Activated naive CD4-positive, alpha-beta T cell treated with anti-CD3 and anti-CD28 coated beads, Interleukin-2, amount 10 ng/mL, durations not matched to agents 7 days and 5 days (primary cell): ENCODE measurements at regions not wholly inside any gene's neighbourhood (a gene's known extent, or its start where the extent isn't known, plus 50 kb on each side); places are given as distances from the start of the nearest gene placed in this dataset.
"Not testable (repeated sequence)": the region's sequence is repeated elsewhere in the genome, so short reads cannot be mapped to it uniquely, and the experiment has no call there.

ENCODE experiments used
- CTCF ChIA-PET: fragments of 350-600 bp; sonication (Branson Sonifier 250); formaldehyde crosslinking; loops from one replicate; lab custom pipeline; 2021; ENCODE audit warnings: antibody characterized with exemption; lab: Charles Lee
- DNase-seq: peaks from one replicate; pipeline ENCODE4 v3.0.0-alpha.2; 2020
- H3K27ac Mint-ChIP-seq: one replicate; pipeline ENCODE4 v1.8.0; 2021; ENCODE audit warnings: mild to moderate bottlenecking, moderate library complexity, mixed read lengths
- H3K27me3 Mint-ChIP-seq: one replicate; pipeline ENCODE4 v1.8.0; 2021; ENCODE audit warnings: mild to moderate bottlenecking, mixed read lengths
- H3K36me3 Mint-ChIP-seq: one replicate; pipeline ENCODE4 v1.8.0; 2021; ENCODE audit warnings: mixed read lengths
- H3K4me1 Mint-ChIP-seq: one replicate; pipeline ENCODE4 v1.8.0; 2021; ENCODE audit warnings: mixed read lengths
- H3K4me3 Mint-ChIP-seq: one replicate; pipeline ENCODE4 v1.8.0; 2021; ENCODE audit warnings: mild to moderate bottlenecking, moderate library complexity, mixed read lengths
- H3K9me3 Mint-ChIP-seq: one replicate; pipeline ENCODE4 v1.8.0; 2021; ENCODE audit warnings: mixed read lengths

GRCh38 chr4:13678186-13678924 is 50.8 kb upstream of the BOD1L1 start:
- peaks cover 20% of the 10 kb centered on the region for H3K9me3 Mint-ChIP-seq
- H3K36me3 Mint-ChIP-seq, result no peaks in the 10 kb centered on the region
- CTCF ChIA-PET, result no interaction called here
- no peak overlapping the region for H3K27ac Mint-ChIP-seq
- H3K4me3 Mint-ChIP-seq, result no peak overlapping the region
- DNase-seq, result no peak
- no peaks in the 10 kb centered on the region for H3K4me1 Mint-ChIP-seq
- H3K27me3 Mint-ChIP-seq, result no peaks in the 10 kb centered on the region

- Mint-ChIP-seq H3K36me3 (no peaks in the 10 kb centered on the region), H3K27me3 (no peaks in the 10 kb centered on the region), H3K9me3 (peaks cover 20% of the 10 kb centered on the region), H3K27ac (no peak overlapping the region), H3K4me3 (no peak overlapping the region), H3K4me1 (no peaks in the 10 kb centered on the region)
- no peak for DNase-seq
- CTCF ChIA-PET, result no interaction called here
Observed at GRCh38 chr4:13681570-13681969, 54.0 kb upstream of the BOD1L1 start.

GRCh38 chr4:13694256-13694655 is 66.7 kb upstream of the BOD1L1 start:
- H3K9me3 Mint-ChIP-seq, result peaks cover 2% of the 10 kb centered on the region
- H3K27ac Mint-ChIP-seq, result no peak overlapping the region
- no peak for DNase-seq
- no peaks in the 10 kb centered on the region for H3K27me3 Mint-ChIP-seq
- H3K4me3 Mint-ChIP-seq, result no peak overlapping the region
- CTCF ChIA-PET, result no interaction called here
- H3K4me1 Mint-ChIP-seq, result no peaks in the 10 kb centered on the region
- H3K36me3 Mint-ChIP-seq, result no peaks in the 10 kb centered on the region

DNA sequence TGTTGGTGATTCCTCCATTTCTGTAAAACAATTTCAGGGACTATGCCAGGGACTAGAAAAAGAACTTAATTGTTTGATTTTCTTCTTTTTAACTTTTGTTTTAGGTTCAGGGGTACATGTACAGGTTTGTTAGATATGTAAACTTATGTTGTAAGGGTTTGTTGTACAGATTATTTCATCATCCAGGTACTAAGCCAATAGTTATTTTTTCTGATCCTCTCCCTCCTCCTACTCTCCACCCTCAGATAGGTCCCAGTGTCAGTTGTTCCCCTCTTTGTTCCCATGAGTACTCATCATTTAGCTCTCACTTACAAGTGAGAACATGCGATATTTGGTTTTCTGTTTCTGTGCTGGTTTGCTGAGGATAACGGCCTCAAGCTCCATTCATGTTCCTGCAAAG is 70.8 kb upstream of the BOD1L1 start:
- no peaks in the 10 kb centered on the region for H3K36me3 Mint-ChIP-seq
- H3K27me3 Mint-ChIP-seq, result no peaks in the 10 kb centered on the region
- CTCF ChIA-PET, result no interaction called here
- DNase-seq, result no peak
- no peak overlapping the region for H3K27ac Mint-ChIP-seq
- no peak overlapping the region for H3K4me3 Mint-ChIP-seq
- H3K4me1 Mint-ChIP-seq, result no peaks in the 10 kb centered on the region
- H3K9me3 Mint-ChIP-seq, result no peaks in the 10 kb centered on the region

DNA sequence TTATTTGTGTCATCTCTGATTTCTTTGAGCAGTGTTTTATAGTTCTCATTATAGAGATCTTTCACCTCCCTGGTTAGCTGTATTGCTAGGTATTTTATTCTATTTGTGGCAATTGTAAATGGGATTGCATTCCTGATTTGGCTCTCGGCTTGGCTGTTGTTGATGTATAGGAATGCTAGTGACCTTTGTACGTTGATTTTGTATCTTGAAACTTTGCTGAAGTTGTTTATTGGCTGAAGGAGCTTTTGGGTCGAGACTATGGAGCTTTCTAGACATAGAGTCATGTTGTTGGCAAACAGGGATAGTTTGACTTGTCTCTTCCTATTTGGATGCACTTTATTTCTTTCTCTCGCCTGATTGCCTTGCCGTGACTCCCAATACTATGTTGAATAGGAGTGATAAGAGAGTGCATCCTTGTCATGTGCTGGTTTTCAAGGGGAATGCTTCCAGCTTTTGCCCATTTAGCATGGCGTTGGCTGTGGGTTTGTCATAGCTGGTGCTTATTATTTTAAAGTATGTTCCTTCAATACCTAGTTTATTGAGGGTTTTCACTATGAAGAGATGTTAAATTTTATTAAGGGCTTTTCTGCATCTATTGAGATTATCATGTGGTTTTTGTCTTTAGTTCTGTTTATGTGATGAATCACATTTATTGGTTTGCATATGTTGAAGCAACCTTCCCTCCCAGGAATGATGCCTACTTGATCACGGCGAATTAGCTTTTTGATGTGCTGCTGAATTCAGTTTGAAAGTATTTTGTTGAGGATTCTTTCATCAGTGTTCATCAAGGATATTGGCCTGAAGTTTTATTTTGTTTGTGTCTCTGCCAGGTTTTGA is 72.7 kb upstream of the BOD1L1 start:
- Mint-ChIP-seq H3K36me3 (no peaks in the 10 kb centered on the region), H3K27ac (no peak overlapping the region), H3K27me3 (no peaks in the 10 kb centered on the region), H3K9me3 (no peaks in the 10 kb centered on the region), H3K4me1 (no peaks in the 10 kb centered on the region), H3K4me3 (no peak overlapping the region)
- CTCF ChIA-PET, result no interaction called here
- no peak for DNase-seq

DNA sequence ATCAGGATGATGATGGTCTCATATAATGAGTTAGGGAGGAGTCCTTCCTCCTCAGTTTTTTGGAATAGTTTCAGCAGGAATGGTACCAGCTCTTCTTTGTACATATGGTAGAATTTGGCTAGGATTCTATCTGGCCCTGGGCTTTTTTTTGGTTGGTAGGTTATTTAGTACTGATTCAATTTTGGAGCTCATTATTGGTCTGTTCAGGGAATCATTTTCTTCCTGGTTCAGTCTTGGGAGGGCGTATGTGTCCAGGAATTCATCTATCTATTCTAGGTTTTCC is 73.3 kb upstream of the BOD1L1 start:
- CTCF ChIA-PET, result not testable (repeated sequence)

GRCh38 chr4:13701937-13702446 is 74.5 kb upstream of the BOD1L1 start:
- no peak for DNase-seq
- Mint-ChIP-seq H3K4me3 (no peak overlapping the region), H3K9me3 (no peaks in the 10 kb centered on the region), H3K27me3 (no peaks in the 10 kb centered on the region), H3K27ac (no peak overlapping the region), H3K4me1 (no peaks in the 10 kb centered on the region), H3K36me3 (no peaks in the 10 kb centered on the region)
- CTCF ChIA-PET, result no interaction called here

More for the DNA sequence above, 73.3 kb upstream of the BOD1L1 start:
- not testable (repeated sequence) for H3K4me1 Mint-ChIP-seq, H3K9me3 Mint-ChIP-seq, H3K27ac Mint-ChIP-seq, H3K27me3 Mint-ChIP-seq, H3K4me3 Mint-ChIP-seq, DNase-seq, H3K36me3 Mint-ChIP-seq

DNA sequence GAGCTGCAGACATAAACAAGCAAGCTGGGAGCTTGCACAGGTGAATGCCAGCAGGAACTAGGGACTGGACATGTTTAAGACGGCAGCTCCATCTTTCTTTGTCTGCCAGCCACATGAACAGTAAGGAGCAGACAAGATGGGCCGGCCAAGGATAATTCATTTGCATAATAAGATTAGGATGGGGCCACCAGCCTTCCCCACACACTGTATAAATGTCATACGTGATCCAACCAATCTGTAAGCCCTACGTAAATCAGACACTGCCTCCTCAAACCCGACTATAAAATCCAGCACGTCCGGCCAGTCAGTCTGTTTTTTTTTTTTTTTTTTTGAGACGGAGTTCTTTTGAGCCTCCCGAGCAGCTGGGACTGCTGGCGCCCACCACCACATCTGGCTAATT is 75.6 kb upstream of the BOD1L1 start:
- H3K27ac Mint-ChIP-seq, result no peak overlapping the region
- CTCF ChIA-PET, result no interaction called here
- no peaks in the 10 kb centered on the region for H3K4me1 Mint-ChIP-seq
- H3K36me3 Mint-ChIP-seq, result no peaks in the 10 kb centered on the region
- no peak overlapping the region for H3K4me3 Mint-ChIP-seq
- no peaks in the 10 kb centered on the region for H3K9me3 Mint-ChIP-seq
- H3K27me3 Mint-ChIP-seq, result no peaks in the 10 kb centered on the region
- DNase-seq, result no peak

- Mint-ChIP-seq H3K36me3 (no peaks in the 10 kb centered on the region), H3K9me3 (no peaks in the 10 kb centered on the region), H3K27ac (no peak overlapping the region), H3K4me1 (no peaks in the 10 kb centered on the region), H3K4me3 (no peak overlapping the region), H3K27me3 (no peaks in the 10 kb centered on the region)
- no peak for DNase-seq
- CTCF ChIA-PET, result no interaction called here
Observed at GRCh38 chr4:13704035-13704434, 76.5 kb upstream of the BOD1L1 start.

DNA sequence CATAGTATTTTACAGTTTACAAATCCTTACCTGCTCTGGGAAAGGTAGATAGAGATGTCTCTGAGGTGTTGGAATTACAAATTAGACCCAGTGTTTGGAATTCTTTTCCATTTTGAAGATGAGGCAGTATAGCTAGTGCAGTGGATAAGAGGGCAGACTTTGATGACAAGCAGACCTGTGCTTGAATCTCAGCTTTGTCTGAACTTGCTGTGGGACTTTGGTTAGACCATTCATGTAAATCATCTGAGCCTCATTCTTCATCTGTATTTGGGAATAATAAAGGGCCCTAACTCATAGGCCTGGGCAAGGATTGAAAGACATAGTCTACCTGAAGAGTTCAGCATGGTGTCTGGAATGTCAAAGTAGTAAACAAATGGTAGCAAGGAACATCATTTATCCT is 77.2 kb upstream of the BOD1L1 start:
- CTCF ChIA-PET, result interaction anchor here (0.6 kb wide), 1 partner anchor 477 kb away, joined by 3 read pairs; no protein-coding TSS in a partner anchor
- DNase-seq, result no peak
- no peaks in the 10 kb centered on the region for H3K9me3 Mint-ChIP-seq
- no peak overlapping the region for H3K4me3 Mint-ChIP-seq
- H3K27ac Mint-ChIP-seq, result no peak overlapping the region
- no peaks in the 10 kb centered on the region for H3K36me3 Mint-ChIP-seq
- H3K4me1 Mint-ChIP-seq, result no peaks in the 10 kb centered on the region
- no peaks in the 10 kb centered on the region for H3K27me3 Mint-ChIP-seq

GRCh38 chr4:13705521-13706041 is 78.1 kb upstream of the BOD1L1 start:
- no peak overlapping the region for H3K4me3 Mint-ChIP-seq
- H3K27me3 Mint-ChIP-seq, result no peaks in the 10 kb centered on the region
- H3K36me3 Mint-ChIP-seq, result no peaks in the 10 kb centered on the region
- no peak overlapping the region for H3K27ac Mint-ChIP-seq
- H3K9me3 Mint-ChIP-seq, result no peaks in the 10 kb centered on the region
- no peaks in the 10 kb centered on the region for H3K4me1 Mint-ChIP-seq
- CTCF ChIA-PET, result no interaction called here
- DNase-seq, result no peak

DNA sequence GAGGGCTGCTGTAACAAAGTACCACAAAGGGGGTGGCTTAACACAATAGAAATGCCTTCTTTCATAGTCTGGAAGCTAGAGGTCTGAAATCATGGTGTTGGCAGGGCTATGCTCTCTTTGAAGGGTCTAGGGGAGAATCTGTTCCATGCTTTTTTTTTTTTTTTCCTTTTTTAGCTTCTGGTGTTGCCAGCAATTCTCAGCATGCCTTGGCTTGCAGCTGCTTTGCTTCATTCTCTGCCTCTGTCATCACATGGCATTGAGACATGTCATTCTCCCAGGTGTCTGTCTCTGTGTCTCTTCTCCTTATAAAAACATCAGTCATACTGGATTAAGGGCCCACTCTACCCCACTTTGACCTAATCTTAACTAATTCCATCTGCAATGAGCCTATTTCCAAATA is 78.6 kb upstream of the BOD1L1 start:
- CTCF ChIA-PET, result no interaction called here
- no peaks in the 10 kb centered on the region for H3K4me1 Mint-ChIP-seq
- no peak for DNase-seq
- H3K27me3 Mint-ChIP-seq, result no peaks in the 10 kb centered on the region
- no peaks in the 10 kb centered on the region for H3K36me3 Mint-ChIP-seq
- no peak overlapping the region for H3K27ac Mint-ChIP-seq
- no peak overlapping the region for H3K4me3 Mint-ChIP-seq
- H3K9me3 Mint-ChIP-seq, result no peaks in the 10 kb centered on the region

- Mint-ChIP-seq H3K9me3 (no peaks in the 10 kb centered on the region), H3K27ac (no peak overlapping the region), H3K36me3 (no peaks in the 10 kb centered on the region), H3K27me3 (no peaks in the 10 kb centered on the region), H3K4me1 (no peaks in the 10 kb centered on the region), H3K4me3 (no peak overlapping the region)
- CTCF ChIA-PET, result no interaction called here
- DNase-seq, result no peak
Observed at GRCh38 chr4:13706716-13707115, 79.2 kb upstream of the BOD1L1 start.

DNA sequence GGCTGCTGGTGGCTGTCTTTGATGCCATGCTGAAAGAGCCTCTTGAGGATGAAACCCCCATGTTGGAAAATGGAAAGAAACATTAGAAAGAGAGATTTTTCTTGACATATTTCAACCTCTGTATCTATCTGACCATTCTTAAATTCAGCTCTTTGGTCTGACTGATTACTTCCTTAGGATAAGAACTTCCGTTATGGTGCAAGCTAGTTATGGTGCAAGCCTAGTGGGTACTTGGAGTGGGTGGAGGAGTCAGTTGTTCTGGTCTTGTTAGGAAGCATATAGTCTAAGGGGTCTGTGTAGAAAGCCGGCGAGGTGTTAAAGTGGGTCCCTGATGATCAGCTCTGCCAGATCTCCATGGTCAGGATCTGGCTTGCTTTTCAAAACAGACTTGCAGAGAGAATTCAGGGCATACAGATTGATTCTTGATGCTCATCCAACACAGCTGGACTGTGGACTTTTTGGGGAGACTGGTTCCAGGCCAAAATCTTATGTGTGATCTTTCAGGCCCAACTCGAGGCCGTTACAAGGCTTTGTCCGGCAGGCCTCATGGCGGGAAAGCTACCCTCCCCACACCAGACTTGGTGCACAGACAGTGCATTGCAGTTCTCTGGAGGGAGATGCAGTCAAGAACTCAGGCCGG is 82.8 kb upstream of the BOD1L1 start:
- H3K27ac Mint-ChIP-seq, result no peak overlapping the region
- H3K4me3 Mint-ChIP-seq, result no peak overlapping the region
- H3K9me3 Mint-ChIP-seq, result no peaks in the 10 kb centered on the region
- no peaks in the 10 kb centered on the region for H3K27me3 Mint-ChIP-seq
- DNase-seq, result no peak
- no peaks in the 10 kb centered on the region for H3K36me3 Mint-ChIP-seq
- no peaks in the 10 kb centered on the region for H3K4me1 Mint-ChIP-seq
- CTCF ChIA-PET, result interaction anchor here (0.7 kb wide), 1 partner anchor 1458 kb away, joined by 3 read pairs; no protein-coding TSS in a partner anchor
